Fibroblast of mammary gland (primary cell): ENCODE measurements at regions not wholly inside any gene's neighbourhood (a gene's known extent, or its start where the extent isn't known, plus 50 kb on each side); places are given as distances from the start of the nearest gene placed in this dataset.

ENCODE experiments used
- DNase-seq: peaks from one replicate; pipeline ENCODE4 v3.0.0-alpha.2; 2010; ENCODE audit warnings: low read depth
- H3K4me3 ChIP-seq: 2 replicates; pipeline ENCODE4 v1.5.1; 2011; ENCODE audit warnings: low read depth, mild to moderate bottlenecking, low read length, moderate library complexity; ENCODE audit not compliant: control insufficient read depth
- CTCF ChIP-seq: conservative IDR thresholded peaks from 2 replicates; pipeline ENCODE4 v1.5.1; 2011; ENCODE audit warnings: low read depth, low read length, inconsistent platforms; ENCODE audit not compliant: control insufficient read depth, insufficient read depth

- no peak overlapping the region for H3K4me3 ChIP-seq
- TF ChIP-seq CTCF, result no peak
- no peak for DNase-seq
Observed at GRCh38 chr4:124288706-124289486, 423.6 kb downstream of the ANKRD50 start.

GRCh38 chr4:124290678-124291077 lies 421.9 kb downstream of the ANKRD50 start:
- no peak for TF ChIP-seq CTCF
- no peak overlapping the region for H3K4me3 ChIP-seq
- no peak for DNase-seq

- TF ChIP-seq CTCF, result no peak
- no peak for DNase-seq
- H3K4me3 ChIP-seq, result no peak overlapping the region
Observed at GRCh38 chr4:124295413-124295812, 417.1 kb downstream of the ANKRD50 start.

GRCh38 chr4:124304941-124305340 lies 407.6 kb downstream of the ANKRD50 start:
- no peak for TF ChIP-seq CTCF
- peak; percentile 11 for DNase-seq
- H3K4me3 ChIP-seq, result no peak overlapping the region

- no peak for TF ChIP-seq CTCF
- H3K4me3 ChIP-seq, result no peak overlapping the region
- no peak for DNase-seq
Observed at GRCh38 chr4:124306352-124306751, 406.2 kb downstream of the ANKRD50 start.

GRCh38 chr4:124307143-124307542 lies 405.4 kb downstream of the ANKRD50 start:
- DNase-seq, result no peak
- no peak for TF ChIP-seq CTCF
- no peak overlapping the region for H3K4me3 ChIP-seq
